H1 (cell line): ENCODE measurements at regions not wholly inside any gene's neighbourhood (a gene's known extent, or its start where the extent isn't known, plus 50 kb on each side); places are given as distances from the start of the nearest gene placed in this dataset.

Experiments
- CTCF ChIA-PET: fragments of 300-600 bp; sonication (Branson Sonifier 250); formaldehyde crosslinking; loops from one replicate; lab custom pipeline; 2021; ENCODE audit not compliant: partially characterized antibody; lab: Charles Lee
- POLR2A ChIA-PET: fragments of 300-600 bp; sonication (Branson Sonifier 250); formaldehyde crosslinking; loops from one replicate; lab custom pipeline; 2021; ENCODE audit warnings: inconsistent platforms; ENCODE audit not compliant: partially characterized antibody; lab: Charles Lee
- DNase-seq, 2 experiments: peaks; one replicate each; pipeline versions ENCODE4 v3.0.0 to v3.0.0-alpha.2; 2010 to 2022; ENCODE audit warnings: low spot score in 2 of 2, low read depth in 1 of 2, mixed read lengths in 1 of 2
- FAIRE-seq: peaks from 2 replicates; lab custom pipeline; 2011; peaks lifted over from hg19 to GRCh38; lab: Jason Lieb, UNC
- H2AFZ ChIP-seq: 2 replicates; pipeline ENCODE4 v1.8.1; 2012; ENCODE audit warnings: low read length, inconsistent platforms
- H2AK5ac ChIP-seq: 2 replicates; pipeline ENCODE4 v1.6.1; 2013; ENCODE audit warnings: low read depth, low read length
- H2BK120ac ChIP-seq: replicated peaks from 2 replicates; pipeline ENCODE3; 2013; ENCODE audit warnings: low read depth, low read length, inconsistent platforms
- H2BK12ac ChIP-seq: 2 replicates; pipeline ENCODE4 v1.6.1; 2013; ENCODE audit warnings: low read depth, low read length
- H2BK15ac ChIP-seq: 2 replicates; pipeline ENCODE4 v1.6.1; 2013; ENCODE audit warnings: low read length
- H2BK20ac ChIP-seq: 2 replicates; pipeline ENCODE4 v1.6.1; 2013; ENCODE audit warnings: low read length
- H2BK5ac ChIP-seq: 2 replicates; pipeline ENCODE4 v1.6.1; 2013; ENCODE audit warnings: low read depth, low read length
- H3K14ac ChIP-seq: 2 replicates; pipeline ENCODE4 v1.6.1; 2013; ENCODE audit warnings: inconsistent platforms; ENCODE audit not compliant: insufficient read length
- H3K18ac ChIP-seq: 2 replicates; pipeline ENCODE4 v1.6.1; 2013; ENCODE audit warnings: low read length; ENCODE audit errors: extremely low read depth
- H3K23ac ChIP-seq: 2 replicates; pipeline ENCODE4 v1.6.1; 2013; ENCODE audit warnings: inconsistent platforms; ENCODE audit not compliant: insufficient read length
- H3K23me2 ChIP-seq: 2 replicates; pipeline ENCODE4 v1.6.1; 2013; ENCODE audit warnings: low read depth, low read length
- H3K27ac ChIP-seq: 2 replicates; pipeline ENCODE4 v1.6.1; 2011; ENCODE audit warnings: low read depth, low read length, inconsistent platforms
- H3K27me3 ChIP-seq, 4 experiments: replicated peaks in 1 of 4; 1 replicate in 1 of 4; 2 replicates in 3 of 4; pipeline versions ENCODE4 v1.6.1 to v1.8.1; 2011 to 2013; ENCODE audit warnings: low read length in 3 of 4, mild to moderate bottlenecking in 3 of 4, inconsistent platforms in 2 of 4, mixed read lengths in 2 of 4, moderate library complexity in 1 of 4; ENCODE audit not compliant: control insufficient read depth in 3 of 4, insufficient read depth in 3 of 4; ENCODE audit errors: extremely low read depth in 1 of 4
- H3K36me3 ChIP-seq, 4 experiments: 2 replicates each; pipeline versions ENCODE4 v1.6.1 to v1.8.1; 2011 to 2013; ENCODE audit warnings: mild to moderate bottlenecking in 4 of 4, low read length in 3 of 4, moderate library complexity in 2 of 4, control low read depth in 1 of 4, inconsistent platforms in 1 of 4; ENCODE audit not compliant: insufficient read depth in 4 of 4, control insufficient read depth in 2 of 4
- H3K4ac ChIP-seq: replicated peaks from 2 replicates; pipeline ENCODE3; 2013; ENCODE audit warnings: low read length, low read depth, mixed read lengths, inconsistent platforms; ENCODE audit not compliant: insufficient read length
- H3K4me1 ChIP-seq, 4 experiments: replicated peaks in 1 of 4; 1 replicate in 1 of 4; 2 replicates in 3 of 4; pipeline versions ENCODE4 v1.6.1 to v1.8.1; 2011 to 2013; ENCODE audit warnings: low read length in 3 of 4, inconsistent platforms in 2 of 4, mixed read lengths in 1 of 4; ENCODE audit not compliant: insufficient read depth in 4 of 4, control insufficient read depth in 3 of 4
- H3K4me2 ChIP-seq, 2 experiments: 2 replicates each; pipeline versions ENCODE4 v1.6.1 to v1.8.1; 2011 to 2013; ENCODE audit warnings: low read depth in 2 of 2, low read length in 2 of 2, control low read depth in 1 of 2, inconsistent platforms in 1 of 2, mild to moderate bottlenecking in 1 of 2; ENCODE audit not compliant: insufficient read depth in 1 of 2
- H3K4me3 ChIP-seq, 4 experiments: fragments of 200-600, 300-600 bp in 1 of 4; sonication (generic), shearing (Covaris generic), sonication (Bioruptor Twin) in 1 of 4; 2 replicates each; pipeline versions ENCODE4 v1.5.1 to v1.8.1; 2011 to 2016; ENCODE audit warnings: low read length in 4 of 4, low read depth in 3 of 4, control low read depth in 2 of 4, inconsistent platforms in 2 of 4, mild to moderate bottlenecking in 2 of 4, mixed read lengths in 1 of 4, moderate library complexity in 1 of 4; ENCODE audit not compliant: insufficient read depth in 2 of 4; ENCODE audit errors: extremely low read depth in 1 of 4
- H3K56ac ChIP-seq: replicated peaks from 2 replicates; pipeline ENCODE3; 2013; ENCODE audit warnings: low read depth, mild to moderate bottlenecking, mixed read lengths, low read length, inconsistent platforms; ENCODE audit not compliant: insufficient read length
- H3K79me1 ChIP-seq: 2 replicates; pipeline ENCODE4 v1.6.1; 2013; ENCODE audit warnings: low read depth, low read length, control low read depth
- H3K79me2 ChIP-seq, 2 experiments: 2 replicates each; pipeline versions ENCODE4 v1.6.1 to v1.8.1; 2012 to 2013; ENCODE audit warnings: low read length in 2 of 2, mild to moderate bottlenecking in 2 of 2, inconsistent platforms in 1 of 2; ENCODE audit not compliant: insufficient read depth in 2 of 2, control insufficient read depth in 1 of 2
- H3K9ac ChIP-seq, 4 experiments: replicated peaks in 1 of 4; 1 replicate in 1 of 4; 2 replicates in 3 of 4; pipeline versions ENCODE4 v1.6.1 to v1.8.1; 2011 to 2013; ENCODE audit warnings: low read depth in 3 of 4, low read length in 3 of 4, control low read depth in 2 of 4, mild to moderate bottlenecking in 2 of 4, moderate library complexity in 2 of 4, inconsistent platforms in 1 of 4; ENCODE audit errors: extremely low read depth in 1 of 4
- H3K9me3 ChIP-seq, 2 experiments: 2 replicates each; pipeline versions ENCODE4 v1.6.1 to v1.8.1; 2012 to 2013; ENCODE audit warnings: mild to moderate bottlenecking in 2 of 2, moderate library complexity in 2 of 2, control low read depth in 1 of 2, inconsistent platforms in 1 of 2, low read depth in 1 of 2, low read length in 1 of 2, mixed read lengths in 1 of 2; ENCODE audit not compliant: insufficient read depth in 2 of 2
- H4K20me1 ChIP-seq, 2 experiments: replicated peaks in 1 of 2; 2 replicates each; pipeline versions ENCODE3 to v1.8.1; 2011 to 2013; ENCODE audit warnings: inconsistent platforms in 2 of 2, low read length in 2 of 2, mild to moderate bottlenecking in 1 of 2; ENCODE audit not compliant: insufficient read depth in 2 of 2, control insufficient read depth in 1 of 2
- H4K5ac ChIP-seq: 2 replicates; pipeline ENCODE4 v1.6.1; 2013; ENCODE audit warnings: low read length, low read depth, mixed read lengths, inconsistent platforms; ENCODE audit not compliant: insufficient read length
- H4K8ac ChIP-seq: 2 replicates; pipeline ENCODE4 v1.8.0; 2013; ENCODE audit warnings: mild to moderate bottlenecking, moderate library complexity, low read length, inconsistent platforms; ENCODE audit not compliant: insufficient read depth; ENCODE audit errors: extremely low read depth
- H4K91ac ChIP-seq: replicated peaks from 2 replicates; pipeline ENCODE3; 2013; ENCODE audit warnings: low read length, mixed read lengths, inconsistent platforms; ENCODE audit not compliant: insufficient read length
- POU5F1 ChIP-seq: IDR thresholded peaks from 2 replicates; pipeline ENCODE4 v1.6.1; 2011; ENCODE audit warnings: low read depth, mild to moderate bottlenecking, low read length, moderate library complexity
- TEAD4 ChIP-seq: IDR thresholded peaks from 2 replicates; pipeline ENCODE4 v1.6.1; 2012; ENCODE audit warnings: low read depth, low read length, inconsistent platforms, mixed read lengths
- WGBS, 2 experiments: shearing (Covaris generic) in 1 of 2; methylation state at CpG; one replicate each; pipeline versions ENCODE4 v1.1.6 to v1.1.7; 2013 to 2015; ENCODE audit warnings: low lambda C conversion rate in 2 of 2, mixed read lengths in 2 of 2, inconsistent platforms in 1 of 2, low coverage in 1 of 2, missing lambda C conversion rate in 1 of 2; ENCODE audit not compliant: insufficient replicate concordance in 2 of 2, insufficient coverage in 1 of 2, insufficient read length in 1 of 2; ENCODE audit errors: extremely low coverage in 1 of 2, missing lambda C conversion rate in 1 of 2; 5-methylcytosine and 5-hydroxymethylcytosine counted together

DNA sequence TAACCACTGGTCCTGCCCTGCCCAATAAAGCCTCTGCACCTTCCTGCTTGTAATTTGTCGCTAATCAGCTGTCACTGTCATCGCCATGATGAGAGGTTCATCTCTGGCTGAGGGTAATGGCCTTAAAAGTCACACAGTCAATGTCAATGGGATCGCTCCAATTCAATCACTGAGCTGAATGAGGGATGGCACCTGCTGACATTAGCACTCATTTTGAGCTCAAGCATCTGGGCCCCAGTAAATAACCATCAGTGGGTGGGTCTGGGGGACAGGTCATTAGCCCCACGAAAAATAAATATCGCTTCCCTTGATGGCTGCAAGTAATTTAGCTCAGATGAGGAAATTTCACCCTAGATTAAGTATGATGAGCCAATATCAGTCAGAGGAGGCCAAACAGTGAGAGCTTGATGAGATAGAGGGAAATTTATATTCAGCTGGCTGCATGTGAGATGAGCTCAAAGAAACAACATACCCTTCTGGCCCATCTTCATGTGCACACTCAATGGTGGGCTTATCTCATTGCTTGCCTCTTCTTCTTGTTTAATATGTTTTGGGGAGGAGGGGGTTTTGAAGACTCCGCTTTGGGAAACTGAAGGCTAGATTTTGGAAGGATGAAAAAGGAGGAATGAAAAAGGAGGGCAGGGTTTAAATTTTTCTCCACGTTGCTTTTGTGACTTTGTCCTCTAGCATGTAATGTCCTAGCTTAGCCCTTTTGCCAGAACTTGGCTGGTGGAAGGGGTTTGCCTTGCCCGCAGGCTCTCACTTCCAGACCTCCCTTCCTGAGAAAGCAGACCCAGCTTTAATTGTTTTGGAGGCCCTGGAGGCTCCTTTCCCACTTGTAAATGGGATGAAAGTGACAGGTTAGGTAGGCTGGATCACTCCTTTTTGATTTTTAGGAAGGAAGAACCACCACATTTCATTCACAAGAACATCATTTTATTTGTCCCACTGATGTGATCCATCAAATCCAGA lies 84.8 kb upstream of the PAQR3 start:
- H3K4me2 ChIP-seq, result no peak overlapping the region
- CTCF ChIA-PET, result interaction anchor here (1.4 to 1.7 kb wide), 3 partner anchors 10 to 69 kb away, joined by 3 read pairs; no protein-coding TSS in a partner anchor

More for the DNA sequence above, 84.8 kb upstream of the PAQR3 start:
- no peak overlapping the region for H2BK20ac ChIP-seq
- H3K23ac ChIP-seq, result no peak overlapping the region
- H3K79me2 ChIP-seq, result no peaks in the 10 kb centered on the region
- no peaks in the 10 kb centered on the region; the same call in 1 of the 2 replicates for H3K23me2 ChIP-seq
- 90% methylated on average over 8 of the region's 8 CpGs; no CpG with 5 or more reads in 1 of the 2 experiments for WGBS, 2 experiments
- H3K56ac ChIP-seq, result no peak overlapping the region
- H3K36me3 ChIP-seq, result no peaks in the 10 kb centered on the region
- no peaks in the 10 kb centered on the region for H4K20me1 ChIP-seq
- no peak overlapping the region for H3K9ac ChIP-seq
- no peak overlapping the region for H3K4me3 ChIP-seq
- no peaks in the 10 kb centered on the region for H3K4me1 ChIP-seq
- H4K8ac ChIP-seq, result no peak overlapping the region
- POLR2A ChIA-PET, result no interaction called here
- no peak overlapping the region for H3K27ac ChIP-seq
- no peak overlapping the region for H3K4ac ChIP-seq
- H2BK120ac ChIP-seq, result no peak overlapping the region
- TF ChIP-seq POU5F1 (no peak), TEAD4 (no peak)
- H2BK12ac ChIP-seq, result no peak overlapping the region
- no peak for DNase-seq
- no peaks in the 10 kb centered on the region for H3K79me1 ChIP-seq
- H3K9me3 ChIP-seq, result no peaks in the 10 kb centered on the region
- no peak overlapping the region for H2BK15ac ChIP-seq
- no peak overlapping the region for H3K18ac ChIP-seq
- no peaks in the 10 kb centered on the region for H3K27me3 ChIP-seq
- H4K91ac ChIP-seq, result no peak overlapping the region
- no peak overlapping the region for H4K5ac ChIP-seq
- H2AFZ ChIP-seq, result no peak overlapping the region
- FAIRE-seq, result no peak
- H3K14ac ChIP-seq, result no peak overlapping the region
- no peak overlapping the region for H2AK5ac ChIP-seq
- no peak overlapping the region for H2BK5ac ChIP-seq
